Activated CD4-positive, CD25-positive, alpha-beta regulatory T cell (primary cell): ENCODE measurements at regions not wholly inside any gene's neighbourhood (a gene's known extent, or its start where the extent isn't known, plus 50 kb on each side); places are given as distances from the start of the nearest gene placed in this dataset.
"Not testable (repeated sequence)": the region's sequence is repeated elsewhere in the genome, so short reads cannot be mapped to it uniquely, and the experiment has no call there.

Experiments used
- DNase-seq, 4 experiments: peaks; one replicate each; lab custom pipeline; 2025; lab: John Stamatoyannopoulos, UW

GRCh38 chr4:43089730-43090129 lies 197.2 kb downstream of the GRXCR1 start:
- DNase-seq, result no peak

DNA sequence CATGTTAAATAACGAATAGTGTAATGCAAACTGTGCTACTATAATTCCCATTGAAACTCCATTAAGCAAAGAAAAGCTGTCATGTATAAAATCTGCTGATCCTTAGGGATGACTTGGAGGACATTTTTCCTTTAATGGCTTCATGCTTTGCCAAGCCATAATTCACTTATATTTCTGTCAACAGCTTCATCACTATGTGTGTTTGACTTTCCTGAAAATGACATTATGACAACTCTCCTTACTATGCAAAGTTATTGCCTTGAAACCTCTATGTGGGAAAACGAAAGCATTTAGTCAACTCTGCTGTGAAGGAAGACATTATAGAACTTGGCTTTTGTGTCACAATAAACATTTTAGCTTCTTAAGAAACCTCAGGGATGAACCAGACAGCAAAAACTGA lies 210.5 kb downstream of the GRXCR1 start:
- no peak for DNase-seq

- DNase-seq, result no peak
These were observed 219.6 kb downstream of the GRXCR1 start for GRCh38 chr4:43112139-43112538.

- no peak for DNase-seq
These were observed 220.7 kb downstream of the GRXCR1 start for GRCh38 chr4:43113196-43113595.

GRCh38 chr4:43126595-43126994 lies 234.1 kb downstream of the GRXCR1 start:
- DNase-seq, result no peak

DNA sequence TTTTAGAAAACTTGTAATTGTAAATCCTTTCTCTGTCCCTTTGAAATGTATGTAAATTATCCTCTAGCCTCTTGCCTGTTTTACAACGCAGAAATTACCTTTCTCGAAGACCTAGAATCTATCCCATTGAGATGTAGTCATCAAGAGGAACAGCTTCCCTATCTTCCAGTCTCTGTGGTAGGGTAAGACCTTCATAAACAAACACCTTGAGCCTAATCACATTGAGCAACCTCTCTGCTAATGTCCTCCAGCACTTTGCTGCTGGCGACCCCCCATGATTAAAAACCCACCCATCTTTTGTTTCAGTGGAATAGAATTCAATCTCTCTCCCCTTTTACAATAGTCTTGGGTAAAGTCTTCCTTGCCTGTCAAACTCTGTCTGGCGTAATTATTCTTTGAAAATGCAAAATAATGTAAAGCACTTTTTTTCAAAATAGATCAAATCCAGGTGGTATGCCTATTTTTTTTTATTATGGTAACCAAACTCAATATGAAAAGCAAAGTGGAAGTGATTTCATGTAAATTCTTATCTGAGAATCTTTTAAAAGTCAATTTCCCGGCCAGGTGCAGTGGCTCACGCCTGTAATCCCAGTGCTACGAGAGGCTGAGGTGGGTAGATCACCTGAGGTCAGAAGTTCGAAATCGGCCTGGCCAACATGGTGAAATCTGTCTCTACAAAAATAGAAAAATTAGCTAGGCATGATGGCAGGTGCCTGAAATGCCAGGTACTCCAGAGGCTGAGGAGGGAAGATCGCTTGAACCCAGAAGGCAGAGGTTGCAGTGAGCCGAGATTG lies 237.9 kb downstream of the GRXCR1 start:
- no peak for DNase-seq

GRCh38 chr4:43132010-43132582 lies 239.6 kb downstream of the GRXCR1 start:
- DNase-seq, result no peak

- no peak for DNase-seq
These were observed 241.1 kb downstream of the GRXCR1 start for GRCh38 chr4:43133566-43133965.

- no peak for DNase-seq
These were observed 244.2 kb downstream of the GRXCR1 start for GRCh38 chr4:43136752-43137151.

GRCh38 chr4:43146198-43146597 lies 253.7 kb downstream of the GRXCR1 start:
- DNase-seq, result no peak

- no peak for DNase-seq
These were observed 256.0 kb downstream of the GRXCR1 start for GRCh38 chr4:43148481-43148880.

- DNase-seq, result no peak
These were observed 270.7 kb downstream of the GRXCR1 start for GRCh38 chr4:43163101-43163792.

DNA sequence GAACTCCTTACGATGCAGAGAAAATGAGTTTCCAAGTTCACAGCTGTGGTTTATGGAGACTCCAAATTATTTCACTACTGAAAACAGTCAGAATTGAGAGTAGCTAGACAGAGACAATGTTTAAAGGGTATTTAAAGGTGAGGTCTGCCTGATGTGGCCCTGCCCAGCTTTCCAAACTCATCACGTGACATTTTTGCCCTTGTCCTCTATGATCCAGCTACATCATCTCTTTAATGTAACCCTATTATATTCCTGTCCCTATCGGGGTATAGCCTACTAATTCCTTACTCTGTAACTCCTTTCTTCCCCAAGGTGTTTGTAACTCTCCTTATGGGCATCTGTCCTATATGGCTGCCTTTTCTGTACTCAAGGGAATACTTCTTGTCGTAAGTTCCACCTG lies 297.2 kb downstream of the GRXCR1 start:
- no peak for DNase-seq

DNA sequence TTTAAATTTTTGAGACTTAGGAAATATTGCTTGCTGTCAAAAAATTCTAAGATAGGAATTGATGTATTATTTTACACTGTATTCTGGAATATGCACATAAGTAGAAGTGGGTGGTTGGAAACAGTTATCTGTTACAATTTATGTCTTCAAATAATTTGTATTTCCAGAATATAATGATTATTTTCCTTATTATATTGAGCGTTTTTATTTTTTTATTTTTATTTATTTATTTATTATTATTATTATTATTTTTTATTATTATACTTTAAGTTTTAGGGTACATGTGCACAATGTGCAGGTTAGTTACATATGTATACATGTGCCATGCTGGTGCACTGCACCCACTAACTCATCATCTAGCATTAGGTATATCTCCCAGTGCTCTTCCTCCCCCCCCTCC lies 320.1 kb downstream of the GRXCR1 start:
- not testable (repeated sequence) for DNase-seq

GRCh38 chr4:43223820-43224219 lies 331.3 kb downstream of the GRXCR1 start:
- no peak for DNase-seq

- DNase-seq, result no peak
These were observed 332.0 kb downstream of the GRXCR1 start for GRCh38 chr4:43224559-43224958.

- no peak for DNase-seq
These were observed 340.8 kb downstream of the GRXCR1 start for GRCh38 chr4:43233321-43233720.

DNA sequence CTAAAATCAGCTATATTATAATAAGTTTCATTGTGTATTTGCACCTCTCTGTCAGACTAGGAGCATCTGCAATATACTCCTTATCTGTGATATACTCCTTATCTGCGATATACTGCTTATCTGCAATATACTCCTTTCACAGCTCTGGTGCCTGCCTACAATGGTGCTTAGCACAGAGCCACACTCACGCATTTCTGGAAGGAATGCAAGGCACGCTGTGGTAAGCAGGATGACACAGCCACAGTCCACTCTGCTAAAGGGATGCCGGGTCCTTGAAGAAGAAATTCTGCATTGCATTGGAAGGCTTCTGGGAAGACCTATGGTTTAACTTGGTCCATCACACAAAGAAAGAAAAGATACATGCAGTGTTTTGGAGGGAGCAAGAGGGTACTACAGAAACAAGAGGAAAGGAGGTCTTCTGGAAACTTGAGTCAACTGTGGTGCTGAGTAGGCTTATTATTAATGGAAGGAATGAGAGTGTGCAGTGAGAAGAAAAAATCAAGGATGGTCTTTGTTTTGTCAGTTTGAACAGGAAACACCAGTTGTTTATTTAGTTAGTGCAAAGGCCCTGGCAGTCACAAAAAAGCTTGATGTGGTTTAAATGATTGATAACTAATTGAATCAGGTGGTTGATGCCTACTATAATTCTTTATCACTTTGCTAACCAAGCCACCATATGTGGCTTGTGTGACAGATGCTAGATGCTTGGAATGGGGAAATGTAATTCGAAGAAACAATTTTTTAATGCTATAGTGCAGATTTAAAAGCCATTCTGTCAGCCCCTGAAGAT lies 342.3 kb downstream of the GRXCR1 start:
- DNase-seq, result no peak

DNA sequence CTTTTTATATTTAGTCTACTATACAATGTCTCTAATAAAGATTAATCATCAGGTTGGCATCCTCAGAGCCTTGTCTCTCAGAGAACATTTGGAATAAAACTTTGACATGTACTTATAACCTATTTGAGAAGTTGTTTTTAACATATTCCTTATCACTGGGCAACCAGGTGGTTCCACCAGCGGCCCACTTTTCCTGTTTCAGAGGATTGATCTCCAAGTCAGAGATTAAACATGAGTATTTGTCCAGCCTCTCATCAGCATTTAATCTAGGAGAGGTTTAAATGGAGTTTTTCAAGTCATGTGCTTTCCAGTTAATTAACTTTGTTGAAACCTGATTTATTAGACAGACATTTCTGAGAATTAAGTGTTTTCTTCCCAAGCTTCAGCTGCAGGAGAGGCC lies 345.5 kb downstream of the GRXCR1 start:
- DNase-seq, result no peak

GRCh38 chr4:43238585-43238984 lies 346.1 kb downstream of the GRXCR1 start:
- DNase-seq, result no peak

GRCh38 chr4:43241104-43241503 lies 348.6 kb downstream of the GRXCR1 start:
- DNase-seq, result no peak

GRCh38 chr4:43242606-43243005 lies 350.1 kb downstream of the GRXCR1 start:
- DNase-seq, result no peak
